Prostate gland (tissue), 2 donors: ENCODE measurements at regions not wholly inside any gene's neighbourhood (a gene's known extent, or its start where the extent isn't known, plus 50 kb on each side); places are given as distances from the start of the nearest gene placed in this dataset.

Experiments used
- DNase-seq: peaks from one replicate; pipeline ENCODE4 v3.0.0-alpha.2; 2019; ENCODE audit warnings: low spot score
- H3K27ac ChIP-seq, 2 donors: fragments of 200-600 bp; sonication (generic); 2 replicates each; pipeline ENCODE4 v1.5.1; 2017 to 2019
- H3K27me3 ChIP-seq: fragments of 200-600 bp; sonication (generic); replicated peaks from 2 replicates; pipeline ENCODE4 v1.5.1; 2019; ENCODE audit not compliant: insufficient read depth
- H3K36me3 ChIP-seq, 2 donors: fragments of 200-600 bp; sonication (generic); 1 replicate in 1 of 2; 2 replicates in 1 of 2; pipeline versions ENCODE4 v1.5.1 to v1.8.1; 2017 to 2019
- H3K4me1 ChIP-seq: fragments of 200-600 bp; sonication (generic); replicated peaks from 2 replicates; pipeline ENCODE4 v1.5.1; 2019
- H3K4me3 ChIP-seq, 2 donors: fragments of 200-600 bp; sonication (generic); 2 replicates each; pipeline ENCODE4 v1.5.1; 2017 to 2019
- H3K9me3 ChIP-seq: fragments of 200-600 bp; sonication (generic); 2 replicates; pipeline ENCODE4 v1.5.1; 2017
- POLR2A ChIP-seq: fragments of 450-650 bp; IDR thresholded peaks from one replicate; pipeline ENCODE4 v1.6.1; 2016; ENCODE audit warnings: antibody characterized with exemption, mild to moderate bottlenecking
- POLR2AphosphoS5 ChIP-seq: sonication (generic); formaldehyde crosslinking; IDR thresholded peaks from one replicate; pipeline ENCODE4 v1.6.1; 2017; ENCODE audit warnings: antibody characterized with exemption
- WGBS: methylation state at CpG from one replicate; pipeline ENCODE4 v1.1.5; 2018; 5-methylcytosine and 5-hydroxymethylcytosine counted together
- intact Hi-C: fragments of 100-400 bp; cut with DNase I; formaldehyde crosslinking; loops from one replicate; pipeline ENCODE4 v1.14.2; 2022
- TF ChIP-seq, protein P1 (sequence below), 4 experiments: fragments of 200-600 bp in 2 of 4; fragments of 450-650 bp in 2 of 4; sonication (generic) in 2 of 4; IDR thresholded peaks; 1 replicate in 3 of 4; 2 replicates in 1 of 4; pipeline ENCODE4 v1.5.1; 2016 to 2019; ENCODE audit warnings: antibody characterized with exemption in 4 of 4, mild to moderate bottlenecking in 2 of 4, moderate library complexity in 2 of 4

GRCh38 chr5:126341906-126342630, 81.1 kb upstream of the GRAMD2B start:
- no peaks in the 10 kb centered on the region for H3K27me3 ChIP-seq
- TF ChIP-seq POLR2A: no peak
- no peak for TF ChIP-seq POLR2AphosphoS5
- TF ChIP-seq, protein P1, sequence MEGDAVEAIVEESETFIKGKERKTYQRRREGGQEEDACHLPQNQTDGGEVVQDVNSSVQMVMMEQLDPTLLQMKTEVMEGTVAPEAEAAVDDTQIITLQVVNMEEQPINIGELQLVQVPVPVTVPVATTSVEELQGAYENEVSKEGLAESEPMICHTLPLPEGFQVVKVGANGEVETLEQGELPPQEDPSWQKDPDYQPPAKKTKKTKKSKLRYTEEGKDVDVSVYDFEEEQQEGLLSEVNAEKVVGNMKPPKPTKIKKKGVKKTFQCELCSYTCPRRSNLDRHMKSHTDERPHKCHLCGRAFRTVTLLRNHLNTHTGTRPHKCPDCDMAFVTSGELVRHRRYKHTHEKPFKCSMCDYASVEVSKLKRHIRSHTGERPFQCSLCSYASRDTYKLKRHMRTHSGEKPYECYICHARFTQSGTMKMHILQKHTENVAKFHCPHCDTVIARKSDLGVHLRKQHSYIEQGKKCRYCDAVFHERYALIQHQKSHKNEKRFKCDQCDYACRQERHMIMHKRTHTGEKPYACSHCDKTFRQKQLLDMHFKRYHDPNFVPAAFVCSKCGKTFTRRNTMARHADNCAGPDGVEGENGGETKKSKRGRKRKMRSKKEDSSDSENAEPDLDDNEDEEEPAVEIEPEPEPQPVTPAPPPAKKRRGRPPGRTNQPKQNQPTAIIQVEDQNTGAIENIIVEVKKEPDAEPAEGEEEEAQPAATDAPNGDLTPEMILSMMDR (IDR thresholded peaks at IDR 0.05): no peak
- no peak for DNase-seq
- no peaks in the 10 kb centered on the region for H3K9me3 ChIP-seq
- no peak overlapping the region for H3K27ac ChIP-seq
- intact Hi-C loops: no loop called here
- H3K4me1 ChIP-seq: no peaks in the 10 kb centered on the region
- no peaks in the 10 kb centered on the region for H3K36me3 ChIP-seq
- no peak overlapping the region for H3K4me3 ChIP-seq
- WGBS: 29% methylated on average over 1 of the region's 1 CpG

DNA sequence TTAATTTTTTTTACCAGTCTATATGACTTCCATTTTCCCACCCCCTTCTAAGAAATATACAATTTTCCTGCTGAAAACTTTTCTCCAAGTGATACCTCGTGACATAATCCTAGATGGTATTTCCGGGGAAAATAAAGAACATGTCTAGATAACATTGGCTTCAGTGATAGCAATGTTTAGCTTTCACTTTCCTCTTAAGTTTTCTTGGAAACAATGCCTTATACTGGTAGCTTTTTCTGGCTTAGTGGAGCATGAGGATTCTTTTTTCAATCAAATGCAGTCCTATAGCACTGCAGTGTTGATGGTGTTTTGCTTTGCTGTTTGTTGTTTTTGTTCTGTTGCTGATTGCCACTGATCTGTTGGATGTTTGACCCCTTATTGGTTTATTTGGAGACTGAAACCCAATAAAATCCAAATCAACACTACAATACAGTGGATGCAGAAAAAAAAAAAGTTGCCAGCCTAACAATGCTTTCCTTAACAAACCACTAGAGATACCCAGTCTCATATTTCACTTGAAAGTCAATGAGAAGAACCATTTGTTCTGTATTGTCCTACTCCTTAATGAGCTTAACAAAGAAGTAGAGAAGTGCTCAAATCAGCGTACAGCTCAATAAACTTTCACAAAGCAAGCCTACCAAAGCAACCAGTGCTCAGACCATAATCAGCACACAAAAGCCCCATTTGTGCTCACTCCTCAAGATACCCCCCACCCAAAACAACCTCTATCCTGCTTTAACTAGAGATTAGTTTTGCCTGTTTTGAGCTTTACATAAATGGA, 74.2 kb upstream of the GRAMD2B start:
- Histone ChIP-seq H3K27me3 (no peaks in the 10 kb centered on the region), H3K27ac (no peak overlapping the region), H3K4me1 (no peaks in the 10 kb centered on the region), H3K9me3 (no peaks in the 10 kb centered on the region), H3K36me3 (no peaks in the 10 kb centered on the region), H3K4me3 (no peak overlapping the region)
- DNase-seq: no peak
- intact Hi-C loops: no loop called here
- 61% methylated on average over 3 of the region's 3 CpGs for WGBS
- TF ChIP-seq, protein P1 (IDR thresholded peaks at IDR 0.05): no peak
- TF ChIP-seq POLR2AphosphoS5 (no peak), POLR2A (no peak)

GRCh38 chr5:126351153-126351552, 72.1 kb upstream of the GRAMD2B start:
- Histone ChIP-seq H3K27ac (no peak overlapping the region), H3K4me3 (no peak overlapping the region), H3K4me1 (no peaks in the 10 kb centered on the region), H3K36me3 (no peaks in the 10 kb centered on the region), H3K27me3 (no peaks in the 10 kb centered on the region), H3K9me3 (no peaks in the 10 kb centered on the region)
- DNase-seq: no peak
- intact Hi-C loops: loop anchor here (5.0 kb wide), 1 partner anchor 71 kb away; the partner anchor contains the start of gene GRAMD2B
- TF ChIP-seq, protein P1 (IDR thresholded peaks at IDR 0.05): no peak
- TF ChIP-seq POLR2AphosphoS5: peak; percentile 21
- WGBS: 63% methylated on average over 1 of the region's 1 CpG

GRCh38 chr5:126354012-126354857, 69.0 kb upstream of the GRAMD2B start:
- no peaks in the 10 kb centered on the region for H3K9me3 ChIP-seq
- H3K27ac ChIP-seq: peak overlapping the region; percentile 77 to 81
- H3K4me1 ChIP-seq: no peaks in the 10 kb centered on the region
- H3K27me3 ChIP-seq: no peaks in the 10 kb centered on the region
- no peak overlapping the region for H3K4me3 ChIP-seq
- 11% methylated on average over 6 of the region's 6 CpGs for whole genome bisulfite sequencing
- no peaks in the 10 kb centered on the region for H3K36me3 ChIP-seq
- no peak for DNase-seq
- intact Hi-C loops: loop anchor here (5.0 kb wide), 1 partner anchor 68 kb away; the partner anchor contains the start of gene GRAMD2B
- TF ChIP-seq, protein P1 (IDR thresholded peaks at IDR 0.05): peak in 3 of 4 experiments; percentile 60 to 82 (median 69)
- TF ChIP-seq POLR2AphosphoS5 (peak; percentile 65), POLR2A (no peak)
